CD4-positive, alpha-beta T cell treated with Interleukin-1 beta for 1 hour (primary cell): ENCODE measurements at regions not wholly inside any gene's neighbourhood (a gene's known extent, or its start where the extent isn't known, plus 50 kb on each side); places are given as distances from the start of the nearest gene placed in this dataset.

Experiments used
- DNase-seq, 2 donors: peaks; one replicate each; pipeline ENCODE4 v3.0.0-alpha.2; 2020 to 2022

GRCh38 chr14:98945611-98946570, 326.1 kb downstream of the BCL11B start:
- DNase-seq: no peak

- no peak for DNase-seq
Measured at GRCh38 chr14:98946940-98947339, 325.1 kb downstream of the BCL11B start.

GRCh38 chr14:98947911-98948595, 323.9 kb downstream of the BCL11B start:
- DNase-seq: no peak

GRCh38 chr14:98949051-98949450, 322.9 kb downstream of the BCL11B start:
- DNase-seq: no peak

- no peak for DNase-seq
Measured at GRCh38 chr14:98949481-98950135, 322.4 kb downstream of the BCL11B start.

- no peak for DNase-seq
Measured at GRCh38 chr14:98950353-98950895, 321.6 kb downstream of the BCL11B start.

- DNase-seq: no peak
Measured at GRCh38 chr14:98951031-98951430, 321.0 kb downstream of the BCL11B start.

- no peak for DNase-seq
Measured at GRCh38 chr14:98951521-98952152, 320.4 kb downstream of the BCL11B start.

- DNase-seq: no peak
Measured at GRCh38 chr14:98952593-98953350, 319.2 kb downstream of the BCL11B start.

- DNase-seq: peak in 1 of 2 donors; percentile 26
Measured at GRCh38 chr14:98953551-98954348, 318.2 kb downstream of the BCL11B start.

- DNase-seq: no peak
Measured at GRCh38 chr14:98954349-98955000, 317.5 kb downstream of the BCL11B start.

- DNase-seq: no peak
Measured at GRCh38 chr14:98955036-98955740, 316.8 kb downstream of the BCL11B start.

GRCh38 chr14:98955741-98956070, 316.3 kb downstream of the BCL11B start:
- no peak for DNase-seq

GRCh38 chr14:98956181-98956580, 315.8 kb downstream of the BCL11B start:
- no peak for DNase-seq

- no peak for DNase-seq
Measured at GRCh38 chr14:98956661-98957060, 315.3 kb downstream of the BCL11B start.

- peak in 1 of 2 donors; percentile 69 for DNase-seq
Measured at GRCh38 chr14:98957211-98958047, 314.6 kb downstream of the BCL11B start.

GRCh38 chr14:98958048-98958631, 313.9 kb downstream of the BCL11B start:
- DNase-seq: no peak

- DNase-seq: no peak
Measured at GRCh38 chr14:98958632-98959031, 313.4 kb downstream of the BCL11B start.

- DNase-seq: no peak
Measured at GRCh38 chr14:98959410-98959809, 312.6 kb downstream of the BCL11B start.
